T-cell (primary cell): ENCODE measurements at regions not wholly inside any gene's neighbourhood (a gene's known extent, or its start where the extent isn't known, plus 50 kb on each side); places are given as distances from the start of the nearest gene placed in this dataset.

Experiments used
- ATAC-seq, 4 experiments: fragments of 200-7000 bp in 3 of 4; fragments of 150-1000 bp in 1 of 4; cut with Tn5 transposase; replicated peaks in 1 of 4; 1 replicate in 3 of 4; 2 replicates in 1 of 4; pipeline ENCODE4 v1.10.0; 2021; ENCODE audit warnings: moderate library complexity in 3 of 4, mild to moderate bottlenecking in 2 of 4, moderate number of reproducible peaks in 1 of 4
- CTCF ChIA-PET, 2 donors: fragments of 300-600 bp; sonication (Branson Sonifier 250); formaldehyde crosslinking; loops; one replicate each; lab custom pipeline; 2022; ENCODE audit warnings: antibody characterized with exemption in 2 of 2; lab: Charles Lee
- POLR2A ChIA-PET, 2 donors: fragments of 300-600 bp; sonication (Branson Sonifier 250); formaldehyde crosslinking; loops; one replicate each; lab custom pipeline; 2022; ENCODE audit warnings: antibody characterized with exemption in 2 of 2; lab: Charles Lee
- DNase-seq, 35 experiments: peaks; one replicate each; pipeline versions ENCODE4 v3.0.0 to v3.0.0-alpha.2; 2013 to 2023
- H3K27ac ChIP-seq: one replicate; pipeline ENCODE4 v1.5.1; 2013; ENCODE audit warnings: low read length
- H3K27me3 ChIP-seq, 2 experiments: replicated peaks in 1 of 2; 1 replicate in 1 of 2; 2 replicates in 1 of 2; pipeline versions ENCODE4 v1.6.1 to v1.7.0; 2013; ENCODE audit warnings: low read length in 1 of 2, mixed read lengths in 1 of 2; ENCODE audit not compliant: control insufficient read depth in 2 of 2, insufficient read depth in 2 of 2; ENCODE audit errors: extremely low read depth in 1 of 2
- H3K36me3 ChIP-seq, 2 donors: 1 replicate in 1 of 2; 2 replicates in 1 of 2; pipeline versions ENCODE4 v1.6.1 to v1.7.0; 2013; ENCODE audit warnings: low read length in 1 of 2; ENCODE audit not compliant: control insufficient read depth in 2 of 2, insufficient read depth in 1 of 2; ENCODE audit errors: extremely low read depth in 1 of 2
- H3K4me1 ChIP-seq, 2 experiments: 1 replicate in 1 of 2; 2 replicates in 1 of 2; pipeline versions ENCODE4 v1.6.1 to v1.7.0; 2013; ENCODE audit warnings: low read length in 2 of 2, mixed read lengths in 1 of 2; ENCODE audit not compliant: insufficient read depth in 2 of 2, control insufficient read depth in 1 of 2; ENCODE audit errors: extremely low read depth in 1 of 2
- H3K4me3 ChIP-seq, 2 donors: 1 replicate in 1 of 2; 2 replicates in 1 of 2; pipeline versions ENCODE4 v1.5.1 to v1.7.0; 2013; ENCODE audit warnings: mild to moderate bottlenecking in 2 of 2, low read length in 1 of 2, moderate library complexity in 1 of 2; ENCODE audit not compliant: control insufficient read depth in 1 of 2; ENCODE audit errors: extremely low read depth in 1 of 2
- H3K9me3 ChIP-seq: 2 replicates; pipeline ENCODE4 v1.7.0; 2013
- H3K27ac Mint-ChIP-seq, 2 donors: one replicate each; pipeline ENCODE4 v1.8.0; 2020 to 2021; ENCODE audit warnings: mild to moderate bottlenecking in 2 of 2, mixed read lengths in 2 of 2
- H3K27me3 Mint-ChIP-seq, 2 donors: one replicate each; pipeline ENCODE4 v1.8.0; 2021 to 2022; ENCODE audit warnings: mixed read lengths in 2 of 2
- H3K36me3 Mint-ChIP-seq: one replicate; pipeline ENCODE4 v1.8.0; 2021; ENCODE audit warnings: mixed read lengths
- H3K4me1 Mint-ChIP-seq, 3 donors: one replicate each; pipeline ENCODE4 v1.8.0; 2020 to 2022; ENCODE audit warnings: mixed read lengths in 3 of 3, mild to moderate bottlenecking in 1 of 3
- H3K4me3 Mint-ChIP-seq, 3 donors: one replicate each; pipeline ENCODE4 v1.8.0; 2020 to 2022; ENCODE audit warnings: mild to moderate bottlenecking in 3 of 3, mixed read lengths in 3 of 3, moderate library complexity in 3 of 3
- H3K9me3 Mint-ChIP-seq, 3 donors: one replicate each; pipeline ENCODE4 v1.8.0; 2020 to 2022; ENCODE audit warnings: mixed read lengths in 3 of 3
- WGBS: methylation state at CpG from one replicate; pipeline ENCODE4 v1.1.5; 2013; ENCODE audit warnings: missing lambda C conversion rate; ENCODE audit not compliant: insufficient coverage; 5-methylcytosine and 5-hydroxymethylcytosine counted together

GRCh38 chr18:64986906-64987495 is 763.8 kb upstream of the CDH7 start:
- 71% methylated on average over 2 of the region's 3 CpGs for WGBS
- Mint-ChIP-seq H3K9me3 (peaks cover 3 to 9% (median 6%) of the 10 kb centered on the region in 3 donors), H3K36me3 (no peaks in the 10 kb centered on the region), H3K4me3 (no peak overlapping the region), H3K4me1 (no peaks in the 10 kb centered on the region), H3K27me3 (no peaks in the 10 kb centered on the region), H3K27ac (no peak overlapping the region)
- Histone ChIP-seq H3K27ac (no peak overlapping the region), H3K9me3 (no peaks in the 10 kb centered on the region), H3K4me3 (no peak overlapping the region), H3K27me3 (no peaks in the 10 kb centered on the region), H3K4me1 (no peaks in the 10 kb centered on the region), H3K36me3 (no peaks in the 10 kb centered on the region)
- POLR2A ChIA-PET: no interaction called here
- CTCF ChIA-PET: no interaction called here
- DNase-seq (no peak), ATAC-seq (no peak)

DNA sequence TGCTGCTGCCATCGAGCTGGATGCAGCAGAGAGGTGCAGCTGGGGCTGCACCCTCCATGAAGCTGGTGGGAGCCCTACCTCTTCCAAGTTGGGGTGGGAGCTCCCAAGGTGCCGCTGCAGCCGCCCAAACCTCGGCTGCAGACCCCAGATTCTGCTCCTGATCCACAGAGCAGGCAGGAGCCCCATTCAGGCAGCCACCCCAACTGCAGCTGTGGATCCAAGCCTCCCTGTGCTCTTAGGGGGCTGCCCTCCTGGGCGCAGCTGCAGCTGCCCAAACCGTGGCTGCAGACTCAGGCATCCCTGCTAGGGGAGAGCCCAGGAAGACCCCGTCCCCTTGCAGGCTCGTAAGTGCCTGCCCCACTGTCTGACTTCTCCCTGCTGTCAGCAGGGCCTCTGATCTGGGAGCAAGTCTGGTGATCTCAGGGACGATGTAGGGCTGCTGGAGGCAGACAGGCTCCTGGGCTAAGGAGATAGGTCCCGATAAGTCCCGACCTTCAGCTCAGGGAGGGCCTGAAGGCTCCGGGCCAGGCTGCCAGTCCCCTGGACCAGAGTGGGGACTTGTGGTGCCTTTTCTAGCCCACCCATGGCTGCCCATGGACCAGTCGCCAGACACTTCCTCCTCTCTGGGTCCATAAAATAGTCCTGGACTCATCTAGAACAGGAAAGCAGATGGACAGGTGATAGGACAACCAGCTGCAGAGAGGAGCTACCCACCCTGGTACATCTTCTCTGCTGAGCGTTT is 767.1 kb upstream of the CDH7 start:
- no peaks in the 10 kb centered on the region for H3K27me3 Mint-ChIP-seq
- Histone ChIP-seq H3K27ac (no peak overlapping the region), H3K9me3 (no peaks in the 10 kb centered on the region), H3K36me3 (no peaks in the 10 kb centered on the region), H3K27me3 (no peaks in the 10 kb centered on the region), H3K4me3 (no peak overlapping the region), H3K4me1 (no peaks in the 10 kb centered on the region)
- 77% methylated on average over 14 of the region's 14 CpGs for WGBS
- no peaks in the 10 kb centered on the region for H3K36me3 Mint-ChIP-seq
- no peak overlapping the region for H3K4me3 Mint-ChIP-seq
- H3K27ac Mint-ChIP-seq: no peak overlapping the region
- no peaks in the 10 kb centered on the region for H3K4me1 Mint-ChIP-seq
- no peak for ATAC-seq
- POLR2A ChIA-PET: no interaction called here
- CTCF ChIA-PET: interaction anchor here in 1 of 2 donors (1.0 kb wide), 1 partner anchor 9 kb away, joined by 3 read pairs; no protein-coding TSS in a partner anchor
- DNase-seq: no peak
- H3K9me3 Mint-ChIP-seq: no peaks in the 10 kb centered on the region

DNA sequence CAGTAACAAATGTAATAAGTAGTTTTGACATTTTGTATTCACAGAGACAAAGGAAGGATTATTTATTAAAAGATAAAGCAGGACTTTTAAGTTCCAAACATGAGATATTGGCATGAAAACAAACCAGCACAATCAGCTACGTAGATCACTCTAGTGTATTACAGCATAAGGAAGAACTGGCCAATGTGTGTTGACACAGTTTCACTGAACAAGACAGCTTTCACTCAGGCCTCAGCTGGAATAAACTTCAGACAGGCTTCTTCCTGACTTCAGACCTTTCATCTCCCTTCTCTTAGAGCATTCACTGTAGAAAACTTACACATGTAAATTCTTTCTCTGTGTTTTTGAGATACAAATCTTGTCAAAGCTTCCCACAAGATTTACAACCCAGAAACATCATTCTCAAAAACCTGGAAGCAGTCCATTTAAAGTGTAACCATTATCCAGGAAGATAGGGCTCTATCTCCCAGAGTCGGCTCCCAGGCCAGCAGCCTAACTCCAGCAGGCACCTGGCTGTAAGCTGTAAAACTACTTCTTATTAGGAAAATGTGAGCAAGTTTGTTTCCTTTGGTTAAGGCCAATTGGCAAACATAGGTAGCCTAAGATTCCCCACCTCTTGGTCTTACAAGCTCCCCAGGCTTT is 768.3 kb upstream of the CDH7 start:
- Mint-ChIP-seq H3K36me3 (no peaks in the 10 kb centered on the region), H3K27ac (no peak overlapping the region), H3K27me3 (no peaks in the 10 kb centered on the region), H3K4me3 (no peak overlapping the region), H3K4me1 (no peaks in the 10 kb centered on the region), H3K9me3 (no peaks in the 10 kb centered on the region)
- DNase-seq (no peak), ATAC-seq (no peak)
- POLR2A ChIA-PET: no interaction called here
- Histone ChIP-seq H3K36me3 (no peaks in the 10 kb centered on the region), H3K4me1 (no peaks in the 10 kb centered on the region), H3K4me3 (no peak overlapping the region), H3K27ac (no peak overlapping the region), H3K9me3 (no peaks in the 10 kb centered on the region), H3K27me3 (no peaks in the 10 kb centered on the region)
- 63% methylated on average over 1 of the region's 2 CpGs for WGBS
- CTCF ChIA-PET: interaction anchor here in 1 of 2 donors (0.6 kb wide), 1 partner anchor 31 kb away, joined by 3 read pairs; no protein-coding TSS in a partner anchor

GRCh38 chr18:64981915-64982314 is 768.9 kb upstream of the CDH7 start:
- Mint-ChIP-seq H3K9me3 (no peaks in the 10 kb centered on the region), H3K4me3 (no peak overlapping the region), H3K27me3 (no peaks in the 10 kb centered on the region), H3K36me3 (no peaks in the 10 kb centered on the region), H3K4me1 (no peaks in the 10 kb centered on the region), H3K27ac (no peak overlapping the region)
- ATAC-seq: no peak
- H3K27ac ChIP-seq: no peak overlapping the region
- no peaks in the 10 kb centered on the region for H3K27me3 ChIP-seq
- no peak overlapping the region for H3K4me3 ChIP-seq
- no peaks in the 10 kb centered on the region for H3K9me3 ChIP-seq
- ChIA-PET CTCF (no interaction called here), POLR2A (no interaction called here)
- no peaks in the 10 kb centered on the region for H3K4me1 ChIP-seq
- H3K36me3 ChIP-seq: no peaks in the 10 kb centered on the region
- WGBS: 50% methylated on average over 1 of the region's 2 CpGs
- no peak for DNase-seq

DNA sequence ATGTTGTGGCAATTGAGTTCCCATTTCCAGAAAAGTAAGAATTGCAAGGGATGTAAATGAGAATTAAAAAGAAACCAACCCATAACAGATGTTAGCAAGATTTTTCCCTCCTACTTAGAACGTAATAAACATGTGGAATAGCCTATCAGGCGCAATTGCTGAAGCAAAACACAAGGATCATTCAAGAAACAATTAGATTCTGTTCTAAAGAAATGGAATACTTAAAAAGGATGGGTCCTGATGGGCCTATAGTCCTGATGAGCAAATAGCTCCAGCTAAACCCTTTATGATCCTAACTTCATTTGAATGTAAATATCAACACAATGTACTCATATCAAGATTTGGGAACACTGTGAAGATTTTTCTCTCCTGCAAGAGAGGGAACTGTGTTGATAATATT is 771.0 kb upstream of the CDH7 start:
- no peaks in the 10 kb centered on the region for H3K4me1 ChIP-seq
- peaks cover 0 to 3% (median 0%) of the 10 kb centered on the region in 3 donors for H3K9me3 Mint-ChIP-seq
- WGBS: no CpG with 5 or more reads among the region's 2 CpGs
- no peak overlapping the region for H3K27ac ChIP-seq
- ATAC-seq: no peak
- H3K27ac Mint-ChIP-seq: no peak overlapping the region
- H3K27me3 Mint-ChIP-seq: no peaks in the 10 kb centered on the region
- no peaks in the 10 kb centered on the region for H3K27me3 ChIP-seq
- H3K36me3 Mint-ChIP-seq: no peaks in the 10 kb centered on the region
- no peaks in the 10 kb centered on the region for H3K36me3 ChIP-seq
- ChIA-PET CTCF (no interaction called here), POLR2A (no interaction called here)
- H3K4me3 Mint-ChIP-seq: no peak overlapping the region
- no peaks in the 10 kb centered on the region for H3K9me3 ChIP-seq
- H3K4me1 Mint-ChIP-seq: no peaks in the 10 kb centered on the region
- DNase-seq: no peak
- no peak overlapping the region for H3K4me3 ChIP-seq

- H3K4me1 ChIP-seq: no peaks in the 10 kb centered on the region
- no peaks in the 10 kb centered on the region for H3K27me3 ChIP-seq
- ChIA-PET POLR2A (no interaction called here), CTCF (interaction anchor here in 1 of 2 donors (0.6 to 0.8 kb wide), 2 partner anchors 9 to 959 kb away, joined by 3 read pairs; no protein-coding TSS in a partner anchor)
- no peak for ATAC-seq
- no peaks in the 10 kb centered on the region for H3K27me3 Mint-ChIP-seq
- DNase-seq: no peak
- no peak overlapping the region for H3K27ac ChIP-seq
- no peaks in the 10 kb centered on the region for H3K36me3 ChIP-seq
- H3K4me3 Mint-ChIP-seq: no peak overlapping the region
- H3K4me3 ChIP-seq: no peak overlapping the region
- H3K36me3 Mint-ChIP-seq: no peaks in the 10 kb centered on the region
- peaks cover 0 to 7% (median 0%) of the 10 kb centered on the region in 3 donors for H3K9me3 Mint-ChIP-seq
- H3K9me3 ChIP-seq: no peaks in the 10 kb centered on the region
- no peak overlapping the region for H3K27ac Mint-ChIP-seq
- WGBS: 85% methylated on average over 5 of the region's 8 CpGs
- H3K4me1 Mint-ChIP-seq: no peaks in the 10 kb centered on the region
Observed at GRCh38 chr18:64974391-64975125, 776.3 kb upstream of the CDH7 start.
